ENCODE measurements at regions not wholly inside any gene's neighbourhood (a gene's known extent, or its start where the extent isn't known, plus 50 kb on each side); places are given as distances from the start of the nearest gene placed in this dataset.

DNA sequence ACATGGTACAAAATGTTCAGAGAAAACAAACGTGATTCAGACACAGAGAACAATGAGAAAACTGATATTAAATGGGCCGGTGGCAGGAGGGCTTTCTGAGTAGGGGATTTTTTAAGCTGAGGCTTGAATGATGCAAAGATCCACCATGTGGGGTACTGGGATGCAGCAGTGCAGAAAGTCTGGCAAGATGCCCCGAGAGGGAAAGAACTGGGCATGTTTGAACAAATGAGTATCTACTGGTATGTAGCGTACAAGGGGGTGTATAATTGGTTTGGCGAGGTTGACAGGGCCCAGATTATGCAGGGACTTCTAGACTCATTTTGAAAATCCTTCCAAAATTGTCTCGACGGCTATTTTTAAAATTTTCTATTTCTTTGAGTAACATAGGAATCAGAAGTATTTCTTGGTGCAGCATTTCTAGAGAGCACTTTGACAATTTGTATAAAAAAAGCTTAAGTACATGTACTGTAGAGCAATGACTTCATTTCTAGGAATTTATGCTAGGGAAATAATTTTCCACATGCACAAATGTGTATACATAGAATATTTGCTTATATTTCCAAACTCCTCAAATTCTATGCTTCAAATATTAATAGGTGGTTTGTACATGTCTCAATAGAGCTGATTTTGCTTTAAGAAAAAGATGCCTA, 119.6 kb upstream of the DOK5 start:
- Histone ChIP-seq H3K9me3 (ENCODE audit: control insufficient read depth in 4 of 4, low read length in 3 of 4) (no peaks in the 10 kb centered on the region), H3K4me1 (ENCODE audit: control insufficient read depth in 4 of 4, insufficient read depth in 4 of 4, low read length in 3 of 4) (no peaks in the 10 kb centered on the region), H3K36me3 (ENCODE audit: control insufficient read depth in 4 of 4, insufficient read depth in 3 of 4, low read depth in 1 of 4, low read length in 3 of 4) (no peaks in the 10 kb centered on the region), H3K4me3 (ENCODE audit: low read depth in 1 of 3, low read length in 3 of 3) (no peak overlapping the region), H3K27ac (ENCODE audit: low read depth in 1 of 2, low read length in 2 of 2) (no peak overlapping the region), H3K9ac (ENCODE audit: low read depth in 1 of 2, low read length in 2 of 2) (no peak overlapping the region), H3K27me3 (ENCODE audit: control insufficient read depth in 4 of 4, insufficient read depth in 4 of 4, low read length in 3 of 4) (no peaks in the 10 kb centered on the region)
- DNase-seq (ENCODE audit: low spot score) = no peak
- no peak for TF ChIP-seq HNF4A (conservative IDR thresholded peaks at IDR 0.05)
- TF ChIP-seq RAD21 (IDR thresholded peaks at IDR 0.05) = no peak
- no peak for TF ChIP-seq FOXA2 (IDR thresholded peaks at IDR 0.05)
- TF ChIP-seq ATF3 (IDR thresholded peaks at IDR 0.05) = no peak
- no peak for TF ChIP-seq REST (IDR thresholded peaks at IDR 0.05)
- TF ChIP-seq HNF4G (IDR thresholded peaks at IDR 0.05) = no peak
- TF ChIP-seq CTCF (IDR thresholded peaks at IDR 0.05; ENCODE audit: low read depth, low read length, missing input control) = no peak
- TF ChIP-seq MAX (IDR thresholded peaks at IDR 0.05) = no peak
- no peak for TF ChIP-seq TAF1 (conservative IDR thresholded peaks at IDR 0.05)
- no peak for TF ChIP-seq FOXA1 (IDR thresholded peaks at IDR 0.05)
- no peak for TF ChIP-seq JUND (IDR thresholded peaks at IDR 0.05)
- WGBS = 77% methylated on average over 7 of the region's 7 CpGs

DNA sequence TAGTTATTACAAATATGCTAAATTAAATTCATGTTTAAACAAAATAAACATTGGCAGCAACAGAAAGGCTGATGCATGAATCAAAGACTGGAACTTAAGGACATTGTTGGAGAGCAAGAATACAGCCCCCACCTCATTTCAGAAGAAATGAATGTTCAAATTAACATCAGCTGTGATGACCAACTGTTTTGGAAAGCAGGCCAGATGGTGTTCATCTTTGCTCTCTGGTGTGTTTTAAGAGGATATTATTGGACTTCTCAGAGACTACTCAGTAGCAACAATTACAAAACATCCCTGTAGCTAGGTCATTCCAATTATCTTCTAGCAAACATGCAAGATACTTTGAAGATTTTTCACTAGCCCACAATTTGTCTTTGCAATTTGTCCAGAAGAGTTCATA, 118.6 kb upstream of the DOK5 start:
- no peak overlapping the region for H3K4me3 ChIP-seq (ENCODE audit: low read depth in 1 of 3, low read length in 3 of 3)
- no peaks in the 10 kb centered on the region for H3K4me1 ChIP-seq (ENCODE audit: control insufficient read depth in 4 of 4, insufficient read depth in 4 of 4, low read length in 3 of 4)
- no peak for DNase-seq (ENCODE audit: low spot score)
- no peaks in the 10 kb centered on the region for H3K27me3 ChIP-seq (ENCODE audit: control insufficient read depth in 4 of 4, insufficient read depth in 4 of 4, low read length in 3 of 4)
- no peaks in the 10 kb centered on the region for H3K36me3 ChIP-seq (ENCODE audit: control insufficient read depth in 4 of 4, insufficient read depth in 3 of 4, low read depth in 1 of 4, low read length in 3 of 4)
- no peaks in the 10 kb centered on the region for H3K9me3 ChIP-seq (ENCODE audit: control insufficient read depth in 4 of 4, low read length in 3 of 4)
- H3K9ac ChIP-seq (ENCODE audit: low read depth in 1 of 2, low read length in 2 of 2) = no peak overlapping the region
- no peak overlapping the region for H3K27ac ChIP-seq (ENCODE audit: low read depth in 1 of 2, low read length in 2 of 2)
- TF ChIP-seq FOXA1 (IDR thresholded peaks at IDR 0.05) = no peak
- no peak for TF ChIP-seq FOXA2 (IDR thresholded peaks at IDR 0.05)
- TF ChIP-seq ATF3 (IDR thresholded peaks at IDR 0.05) = no peak
- TF ChIP-seq YY1 (IDR thresholded peaks at IDR 0.05) = no peak
- TF ChIP-seq SP1 (IDR thresholded peaks at IDR 0.05) = no peak
- no peak for TF ChIP-seq TAF1 (conservative IDR thresholded peaks at IDR 0.05)
- no peak for TF ChIP-seq HNF4A (conservative IDR thresholded peaks at IDR 0.05)
- no peak for TF ChIP-seq CTCF (IDR thresholded peaks at IDR 0.05; ENCODE audit: low read depth, low read length, missing input control)
- TF ChIP-seq, protein P1, sequence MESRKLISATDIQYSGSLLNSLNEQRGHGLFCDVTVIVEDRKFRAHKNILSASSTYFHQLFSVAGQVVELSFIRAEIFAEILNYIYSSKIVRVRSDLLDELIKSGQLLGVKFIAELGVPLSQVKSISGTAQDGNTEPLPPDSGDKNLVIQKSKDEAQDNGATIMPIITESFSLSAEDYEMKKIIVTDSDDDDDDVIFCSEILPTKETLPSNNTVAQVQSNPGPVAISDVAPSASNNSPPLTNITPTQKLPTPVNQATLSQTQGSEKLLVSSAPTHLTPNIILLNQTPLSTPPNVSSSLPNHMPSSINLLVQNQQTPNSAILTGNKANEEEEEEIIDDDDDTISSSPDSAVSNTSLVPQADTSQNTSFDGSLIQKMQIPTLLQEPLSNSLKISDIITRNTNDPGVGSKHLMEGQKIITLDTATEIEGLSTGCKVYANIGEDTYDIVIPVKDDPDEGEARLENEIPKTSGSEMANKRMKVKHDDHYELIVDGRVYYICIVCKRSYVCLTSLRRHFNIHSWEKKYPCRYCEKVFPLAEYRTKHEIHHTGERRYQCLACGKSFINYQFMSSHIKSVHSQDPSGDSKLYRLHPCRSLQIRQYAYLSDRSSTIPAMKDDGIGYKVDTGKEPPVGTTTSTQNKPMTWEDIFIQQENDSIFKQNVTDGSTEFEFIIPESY (IDR thresholded peaks at IDR 0.05) = no peak
- TF ChIP-seq REST (IDR thresholded peaks at IDR 0.05) = no peak
- no peak for TF ChIP-seq JUND (IDR thresholded peaks at IDR 0.05)
- TF ChIP-seq NR2F2 (IDR thresholded peaks at IDR 0.05) = no peak
- TF ChIP-seq HNF4G (IDR thresholded peaks at IDR 0.05) = no peak
- no peak for TF ChIP-seq RXRA (IDR thresholded peaks at IDR 0.05)
- TF ChIP-seq EGR1 (IDR thresholded peaks at IDR 0.05; ENCODE audit: low read depth in 2 of 2) = no peak
- no peak for TF ChIP-seq RAD21 (IDR thresholded peaks at IDR 0.05)

Data from liver (tissue), 8 donors.